ENCODE measurements at regions not wholly inside any gene's neighbourhood (a gene's known extent, or its start where the extent isn't known, plus 50 kb on each side); places are given as distances from the start of the nearest gene placed in this dataset.
"Not testable (repeated sequence)": the region's sequence is repeated elsewhere in the genome, so short reads cannot be mapped to it uniquely, and the experiment has no call there.

- no peak for DNase-seq (ENCODE audit: low read depth)
Observed at GRCh38 chr9:129317179-129318011, 139.3 kb upstream of the IER5L start.

GRCh38 chr9:129316281-129317030, 138.4 kb upstream of the IER5L start:
- no peak for DNase-seq (ENCODE audit: low read depth)

DNA sequence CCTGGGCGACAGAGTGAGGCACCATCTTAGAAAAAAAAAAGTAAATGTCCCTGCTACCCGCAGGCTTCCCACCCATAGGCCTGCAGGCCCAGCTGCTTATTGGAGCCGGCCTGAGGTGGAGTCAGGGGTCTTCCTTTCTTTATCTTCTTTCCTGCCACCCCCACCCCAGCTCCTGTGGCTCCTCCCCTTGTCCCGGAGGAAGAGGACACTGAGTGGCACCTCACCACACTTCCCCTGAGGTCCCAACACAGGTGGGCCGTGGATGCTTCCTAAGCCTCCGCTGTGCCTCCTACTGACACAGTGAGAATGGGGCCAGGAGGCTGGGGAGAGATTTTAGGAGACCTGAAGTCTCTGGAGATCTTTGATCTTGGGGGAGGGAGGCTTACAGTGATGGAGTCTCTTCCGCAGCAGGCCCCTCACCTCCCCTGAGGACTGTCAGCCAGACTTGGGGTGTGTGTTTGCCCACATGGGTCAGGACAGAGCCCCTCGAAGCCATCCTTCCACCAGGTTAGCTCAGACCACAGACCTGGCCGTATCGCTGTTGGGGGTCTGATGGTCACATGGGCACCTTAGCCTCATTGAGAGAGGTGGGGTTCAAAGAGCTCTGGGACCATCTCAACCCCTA, 135.4 kb upstream of the IER5L start:
- DNase-seq (ENCODE audit: low read depth): no peak

DNA sequence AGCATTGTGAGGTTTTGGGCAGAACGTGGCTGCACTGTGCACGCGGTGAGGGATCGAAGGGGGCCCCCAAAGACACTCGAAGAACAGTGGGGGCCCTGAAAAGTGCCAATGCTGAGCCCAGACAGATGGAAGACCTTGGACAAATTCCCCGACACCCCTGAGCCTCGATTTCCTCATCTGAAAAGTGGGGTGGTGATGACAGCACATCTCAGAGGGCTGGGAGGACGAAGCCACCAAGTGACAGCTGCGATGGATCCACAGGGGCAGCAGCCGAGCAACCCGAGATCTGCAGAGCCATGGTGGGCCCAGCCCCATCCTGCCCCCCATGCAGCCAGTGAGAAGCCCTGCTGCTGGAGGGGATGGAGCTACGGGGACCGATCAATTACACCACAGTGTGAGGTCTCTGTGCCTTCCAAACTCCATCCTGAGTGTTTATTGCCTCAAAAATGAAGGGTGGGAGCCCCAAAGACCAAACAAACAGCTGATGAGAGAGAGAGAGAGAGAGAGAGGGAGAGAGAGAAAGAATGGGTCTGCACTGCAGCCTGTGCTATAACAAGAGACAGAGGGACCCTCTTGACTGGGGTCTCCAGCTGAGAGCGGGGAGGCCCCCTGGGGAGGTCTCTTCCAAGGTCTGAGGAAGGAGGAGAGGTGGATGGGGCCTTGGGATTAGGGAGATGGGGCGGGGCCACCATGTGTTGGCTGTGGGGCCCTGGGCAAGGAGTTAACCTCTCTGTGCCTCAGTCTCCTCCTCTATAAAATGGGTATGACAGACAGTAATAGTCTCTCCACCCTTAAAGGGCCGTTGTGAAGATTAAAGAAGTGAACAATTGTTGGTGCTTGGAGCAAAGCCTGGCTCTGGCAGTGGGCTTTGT, 134.4 kb upstream of the IER5L start:
- no peak for DNase-seq (ENCODE audit: low read depth)

DNA sequence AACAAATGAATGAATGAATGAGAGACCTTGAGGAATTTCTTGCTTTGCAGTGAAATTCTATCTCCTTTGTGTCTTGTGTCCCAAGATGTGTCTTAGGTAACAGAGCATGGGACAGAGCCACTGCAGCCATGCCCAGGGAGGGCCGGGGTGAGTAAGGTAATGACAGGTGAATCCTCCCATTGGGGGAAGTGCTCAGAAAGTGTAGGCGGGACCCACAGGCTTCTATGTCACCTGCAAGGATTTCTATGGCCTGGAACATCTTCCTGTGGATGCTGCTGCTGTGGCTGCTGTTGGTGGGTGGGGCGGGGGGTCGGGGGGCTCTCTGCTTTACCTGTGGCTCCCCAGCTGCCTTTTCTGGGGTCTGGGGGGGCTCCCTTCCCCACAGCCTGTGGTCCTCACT, 133.6 kb upstream of the IER5L start:
- DNase-seq (ENCODE audit: low read depth): no peak

- no peak for DNase-seq (ENCODE audit: low read depth)
Observed at GRCh38 chr9:129310666-129311350, 132.7 kb upstream of the IER5L start.

DNA sequence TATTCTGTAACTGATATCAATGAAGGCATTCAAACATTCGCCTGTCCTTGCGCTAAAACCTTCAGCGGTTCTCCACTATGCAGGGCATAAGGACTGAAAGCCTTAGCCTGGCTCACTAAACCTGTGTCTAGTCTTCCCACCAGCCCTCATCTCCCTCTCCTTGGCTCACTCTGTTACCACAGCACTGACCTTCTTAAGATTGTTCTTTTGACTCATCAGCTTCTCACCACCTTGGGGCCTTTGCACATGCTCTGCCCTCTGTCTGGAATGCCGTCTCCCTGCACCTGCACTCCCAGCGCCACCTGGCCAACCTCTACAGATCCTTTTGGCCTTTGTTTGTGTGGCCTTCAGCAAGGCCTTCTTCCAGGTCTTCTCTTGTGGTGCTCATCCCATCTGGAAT, 131.8 kb upstream of the IER5L start:
- no peak for DNase-seq (ENCODE audit: low read depth)

GRCh38 chr9:129309041-129309430, 131.0 kb upstream of the IER5L start:
- no peak for DNase-seq (ENCODE audit: low read depth)

DNA sequence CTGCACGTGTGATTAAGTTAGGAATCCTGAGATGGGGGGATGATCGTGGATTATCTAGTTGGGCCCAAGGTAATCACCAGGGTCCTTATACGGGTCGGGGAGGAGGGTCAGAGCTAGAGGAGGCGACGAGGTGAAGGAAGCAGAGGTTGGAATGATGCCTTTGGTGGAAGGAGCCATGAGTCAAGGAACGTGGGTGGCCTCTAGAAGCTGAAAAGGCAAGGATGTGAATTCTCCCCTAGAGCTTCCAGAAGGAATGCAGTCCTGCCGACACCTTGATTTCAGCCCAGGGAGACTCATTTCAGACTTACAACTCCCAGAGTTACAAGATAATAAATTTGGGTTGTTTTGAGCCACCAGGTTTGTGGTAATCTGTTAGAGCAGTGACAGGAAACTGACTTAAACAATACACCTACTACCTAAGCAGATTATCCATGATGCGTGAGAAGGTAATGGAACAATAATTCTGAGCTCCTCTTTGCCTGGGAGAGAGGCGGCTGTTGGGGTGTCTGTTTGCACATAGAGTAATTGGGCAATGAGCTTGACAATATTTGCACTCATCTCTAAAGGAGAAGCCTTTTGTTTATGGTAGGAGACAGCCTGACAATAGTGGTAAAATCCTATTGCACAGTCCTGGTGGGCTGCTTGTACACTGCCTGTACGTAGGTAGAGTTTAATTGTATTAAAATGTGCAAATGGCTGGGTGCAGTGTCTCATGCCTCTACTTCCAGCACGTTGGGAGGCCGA, 129.3 kb upstream of the IER5L start:
- DNase-seq (ENCODE audit: low read depth): no peak

GRCh38 chr9:129306318-129306973, 128.4 kb upstream of the IER5L start:
- no peak for DNase-seq (ENCODE audit: low read depth)

DNA sequence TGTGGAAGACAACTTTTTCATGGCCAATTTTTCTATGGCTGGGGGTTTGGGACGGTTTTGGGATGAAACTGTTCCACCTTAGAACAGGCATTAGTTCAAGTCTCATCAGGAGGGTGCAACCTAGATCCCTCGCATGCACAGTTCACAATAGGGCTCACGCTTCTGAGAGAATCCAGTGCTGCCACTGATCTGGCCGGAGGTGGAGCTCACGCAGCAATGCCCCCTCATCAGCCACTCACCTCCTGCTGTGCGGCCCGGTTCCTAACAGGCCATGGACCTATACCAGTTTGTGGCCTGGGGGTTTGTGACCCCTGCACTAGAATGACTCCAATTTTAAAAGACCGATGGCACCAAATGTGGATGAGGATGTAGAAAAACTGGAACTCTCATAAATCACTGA, 127.2 kb upstream of the IER5L start:
- no peak for DNase-seq (ENCODE audit: low read depth)

- no peak for DNase-seq (ENCODE audit: low read depth)
Observed at GRCh38 chr9:129301941-129302340, 123.9 kb upstream of the IER5L start.

- DNase-seq (ENCODE audit: low read depth): not testable (repeated sequence)
Observed at GRCh38 chr9:129296195-129296594, 118.1 kb upstream of the IER5L start.

- DNase-seq (ENCODE audit: low read depth): no peak
Observed at GRCh38 chr9:129291041-129291501, 113.0 kb upstream of the IER5L start.

DNA sequence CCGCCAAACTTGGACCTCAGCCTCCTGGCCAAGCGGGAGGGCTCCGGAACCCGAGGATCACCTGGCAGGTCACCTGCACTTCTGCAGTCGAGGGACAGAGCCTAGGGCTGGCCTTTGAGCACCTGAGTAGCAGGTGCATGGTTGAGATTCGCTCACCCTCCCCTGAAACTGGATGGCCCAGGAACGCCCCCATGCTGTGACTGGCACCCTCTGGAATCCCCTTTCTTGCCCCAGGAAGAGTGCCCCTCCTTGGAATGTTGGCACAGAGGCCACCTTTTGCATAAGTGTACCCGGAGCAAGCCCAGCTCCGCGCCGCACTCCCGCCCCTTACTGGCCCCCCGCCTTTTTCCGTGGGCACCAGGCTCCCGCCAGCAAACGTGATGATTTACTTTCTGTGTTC, 112.5 kb upstream of the IER5L start:
- no peak for DNase-seq (ENCODE audit: low read depth)

- DNase-seq (ENCODE audit: low read depth): no peak
Observed at GRCh38 chr9:129289883-129290282, 111.8 kb upstream of the IER5L start.

- no peak for DNase-seq (ENCODE audit: low read depth)
Observed at GRCh38 chr9:129289131-129289731, 111.2 kb upstream of the IER5L start.

DNA sequence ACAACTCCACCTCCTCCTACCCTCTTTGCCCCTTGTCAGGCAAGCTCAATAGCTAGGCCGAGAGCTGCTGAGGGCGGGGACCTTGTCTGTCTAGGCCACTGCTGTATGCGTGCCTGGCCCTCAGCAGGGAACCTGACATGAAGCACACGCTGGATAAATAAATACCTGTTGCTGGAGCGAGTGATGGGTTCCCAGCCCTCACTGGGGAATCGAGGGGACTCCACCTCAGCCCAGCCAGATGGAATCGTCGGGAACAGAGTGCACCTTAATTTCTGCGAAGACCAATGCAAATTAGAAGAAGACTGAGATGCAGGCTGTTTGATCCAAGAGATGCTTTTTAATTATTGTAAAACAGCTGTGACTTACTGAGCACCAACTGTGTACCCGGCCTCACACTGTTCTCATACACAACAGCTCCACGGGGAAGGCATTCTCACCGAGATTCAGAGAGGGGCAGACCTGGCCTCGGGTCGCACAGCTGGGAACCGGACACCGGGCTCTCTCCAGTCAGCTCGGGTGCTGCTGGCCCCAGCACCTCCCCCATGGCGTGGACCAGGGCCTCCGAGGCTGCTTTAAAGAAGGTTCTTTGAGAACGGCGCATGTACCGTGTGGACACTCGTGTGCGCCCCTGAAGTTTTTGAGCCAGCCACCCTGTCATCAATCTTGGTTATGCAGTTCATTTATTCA, 109.7 kb upstream of the IER5L start:
- DNase-seq (ENCODE audit: low read depth): no peak
